ENCODE measurements at regions not wholly inside any gene's neighbourhood (a gene's known extent, or its start where the extent isn't known, plus 50 kb on each side); places are given as distances from the start of the nearest gene placed in this dataset.
"Not testable (repeated sequence)": the region's sequence is repeated elsewhere in the genome, so short reads cannot be mapped to it uniquely, and the experiment has no call there.

DNA sequence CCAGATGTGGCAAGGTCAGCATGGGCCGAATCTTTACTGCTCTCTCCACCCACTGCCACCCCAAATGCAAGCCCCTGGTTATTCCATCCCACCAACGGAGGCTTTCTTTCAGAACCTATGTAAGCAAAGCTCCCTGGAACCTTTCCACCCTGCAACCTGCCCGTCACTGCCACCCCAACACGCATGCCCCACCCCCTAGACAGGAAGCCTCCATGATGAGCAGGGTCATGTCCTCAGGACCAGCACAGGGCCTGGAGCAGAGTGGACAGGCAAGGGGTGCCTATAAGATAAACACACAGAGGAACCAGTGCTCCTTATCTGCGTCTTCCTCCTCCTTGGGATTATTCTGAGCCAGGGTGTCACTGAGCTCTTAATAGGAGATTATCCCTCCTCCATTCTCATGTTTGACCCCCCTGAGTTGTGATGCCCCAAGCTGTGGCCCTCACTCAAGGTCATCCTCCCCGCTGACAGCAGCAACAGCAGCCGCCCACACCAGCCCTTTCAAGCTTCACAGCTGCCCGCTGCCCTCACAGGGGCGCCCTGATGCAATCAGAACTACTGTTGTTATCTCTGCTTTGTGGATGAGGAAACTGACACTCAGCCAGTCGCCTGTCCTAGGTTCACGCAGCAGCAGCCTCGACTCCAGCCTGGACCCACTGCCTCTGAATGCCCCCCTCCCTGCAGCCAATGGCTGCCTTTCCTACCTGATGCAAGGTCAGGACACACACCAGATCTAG lies 647.3 kb downstream of the TBC1D22A start:
- DNase-seq (ENCODE audit: low read depth, low spot score): no peak

DNA sequence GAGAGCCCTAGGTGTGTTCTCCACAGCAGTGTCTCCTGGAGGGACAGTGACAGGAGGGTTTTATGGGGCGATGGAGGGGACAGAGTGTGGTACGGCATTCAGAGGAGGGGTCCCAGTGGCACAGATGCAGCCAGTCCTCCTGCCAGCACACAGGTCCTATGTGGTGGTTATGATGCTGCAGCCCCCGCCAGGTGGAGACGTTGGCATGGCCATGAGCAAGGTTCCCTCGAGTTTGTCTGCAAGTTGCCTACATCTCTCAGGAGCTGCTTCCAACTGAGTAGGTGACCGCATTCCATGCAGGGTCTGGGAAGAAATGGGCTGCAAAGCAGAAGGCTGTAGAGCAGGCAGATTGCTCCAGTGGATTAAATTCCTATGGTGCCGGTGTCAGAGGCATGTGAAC lies 646.0 kb downstream of the TBC1D22A start:
- no peak for DNase-seq (ENCODE audit: low read depth, low spot score)

DNA sequence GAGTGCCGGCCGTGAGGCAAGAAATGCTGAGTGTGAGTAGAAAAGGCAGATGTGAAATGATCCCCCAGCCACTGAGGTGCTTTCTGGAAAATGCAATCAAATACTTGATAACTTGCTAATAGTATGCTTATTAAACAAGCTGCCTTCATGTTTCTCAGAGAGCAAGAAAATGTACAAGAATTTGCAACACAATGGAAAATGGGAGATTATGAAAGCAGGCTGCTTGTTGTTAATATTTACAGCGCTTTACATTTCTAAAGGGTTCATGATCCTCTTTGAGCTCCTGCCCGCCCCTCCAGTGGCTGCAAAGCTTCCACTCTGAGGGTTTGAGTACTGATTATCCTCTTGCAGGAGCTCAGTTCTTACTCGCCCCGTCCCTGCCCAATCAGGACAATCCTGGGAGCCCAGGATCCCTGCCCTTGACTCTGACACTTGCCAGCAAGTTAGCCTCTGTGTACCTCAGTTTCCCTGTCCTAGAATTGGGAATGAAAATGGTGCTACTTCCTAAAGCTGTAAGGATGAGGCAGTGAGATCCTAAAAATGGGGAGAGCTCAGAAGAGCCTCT lies 645.1 kb downstream of the TBC1D22A start:
- no peak for DNase-seq (ENCODE audit: low read depth, low spot score)

DNA sequence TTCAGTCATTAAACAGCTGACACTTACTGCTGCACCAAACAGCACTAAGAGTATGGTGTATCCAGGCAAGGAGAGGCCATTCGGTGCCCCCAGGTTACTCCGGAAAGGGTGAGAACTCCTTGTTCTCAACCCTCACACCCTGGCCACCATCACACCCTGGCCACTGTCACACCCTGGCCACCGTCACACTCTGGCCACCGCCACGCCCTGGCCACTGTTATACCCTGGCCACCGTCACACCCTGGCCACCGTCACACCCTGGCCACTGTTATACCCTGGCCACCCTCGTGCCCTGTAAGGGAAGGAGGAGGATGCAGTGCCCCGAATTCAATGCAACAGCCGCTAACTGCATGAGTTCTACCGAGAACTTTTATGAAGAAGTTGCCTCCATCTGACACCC lies 644.4 kb downstream of the TBC1D22A start:
- no peak for DNase-seq (ENCODE audit: low read depth, low spot score)

DNA sequence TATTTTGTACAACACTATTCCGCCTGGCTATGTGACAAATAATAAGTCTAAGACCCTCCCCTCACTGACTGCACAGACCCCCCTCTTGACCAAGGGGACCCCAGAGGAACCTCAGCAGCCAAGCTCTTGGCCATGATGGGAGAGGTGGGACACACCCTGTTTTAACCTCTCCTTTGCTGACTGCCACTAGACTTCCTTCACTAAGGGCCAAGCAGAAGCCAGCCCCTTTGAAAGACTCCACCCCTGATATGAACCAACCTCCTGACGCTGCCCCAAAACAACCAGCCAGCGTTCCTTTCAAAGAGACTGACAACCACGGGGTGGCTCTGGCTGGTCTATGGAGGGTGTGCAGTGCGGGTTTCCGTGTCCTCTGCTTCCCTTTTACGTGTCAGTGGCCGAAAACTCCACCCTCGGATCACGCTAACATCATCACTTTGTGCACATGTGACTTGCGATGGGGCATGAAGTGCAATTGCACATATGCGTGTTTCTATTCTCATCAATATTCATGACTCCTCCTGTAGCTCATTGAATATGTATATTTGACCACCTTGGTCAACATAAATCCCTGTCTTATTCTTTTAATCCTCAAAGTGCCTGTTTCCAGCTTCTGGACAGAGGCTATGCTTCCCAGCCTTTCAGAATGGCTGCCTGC lies 643.9 kb downstream of the TBC1D22A start:
- no peak for DNase-seq (ENCODE audit: low read depth, low spot score)

DNA sequence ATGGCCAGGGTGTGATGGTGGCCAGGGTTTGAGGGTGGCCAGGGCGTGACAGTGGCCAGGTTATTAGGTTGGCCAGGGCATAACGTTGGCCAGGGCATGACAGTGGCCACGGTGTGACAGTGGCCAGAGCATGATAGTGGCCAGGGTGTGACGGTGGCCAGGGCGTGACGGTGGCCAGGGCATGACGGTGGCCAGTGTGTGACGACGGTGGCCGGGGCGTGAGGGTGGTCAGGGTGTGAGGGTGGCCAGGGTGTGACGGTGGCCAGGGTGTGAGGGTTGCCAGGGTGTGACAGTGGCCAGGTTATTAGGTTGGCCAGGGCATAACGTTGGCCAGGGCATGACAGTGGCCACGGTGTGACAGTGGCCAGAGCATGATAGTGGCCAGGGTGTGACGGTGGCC lies 642.8 kb downstream of the TBC1D22A start:
- DNase-seq (ENCODE audit: low read depth, low spot score): not testable (repeated sequence)

DNA sequence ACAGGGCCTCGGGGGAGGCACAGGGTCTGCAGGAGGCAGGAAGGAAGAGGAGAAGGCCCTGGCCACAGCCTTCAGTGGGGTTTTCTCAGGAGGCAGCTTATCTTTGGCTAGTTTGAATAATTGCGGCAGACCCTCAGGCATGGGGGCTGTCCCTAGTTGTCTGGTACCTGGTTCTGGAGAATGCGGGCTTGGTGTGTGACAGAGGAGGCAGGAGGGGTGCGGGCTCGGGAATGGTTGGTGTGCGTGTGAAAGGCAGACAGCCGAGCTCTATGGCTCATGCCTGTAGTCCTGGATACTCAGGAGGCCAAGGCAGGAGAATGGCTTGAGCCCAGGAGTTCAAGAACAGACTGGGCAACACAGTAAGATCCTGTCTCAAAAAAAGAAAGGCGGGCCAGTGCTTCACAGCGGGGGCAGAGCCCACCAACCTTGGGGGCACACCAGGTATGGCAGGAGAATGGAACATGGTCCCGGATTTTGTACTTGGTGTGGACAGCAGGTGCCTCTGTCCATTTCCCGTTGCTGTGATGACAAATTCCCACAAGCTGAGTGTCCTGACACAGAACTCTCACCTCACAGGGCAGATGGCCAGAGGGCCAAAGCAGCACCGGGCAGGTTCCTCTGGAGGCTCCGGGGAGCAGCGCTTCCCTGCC lies 640.6 kb downstream of the TBC1D22A start:
- no peak for DNase-seq (ENCODE audit: low read depth, low spot score)

DNA sequence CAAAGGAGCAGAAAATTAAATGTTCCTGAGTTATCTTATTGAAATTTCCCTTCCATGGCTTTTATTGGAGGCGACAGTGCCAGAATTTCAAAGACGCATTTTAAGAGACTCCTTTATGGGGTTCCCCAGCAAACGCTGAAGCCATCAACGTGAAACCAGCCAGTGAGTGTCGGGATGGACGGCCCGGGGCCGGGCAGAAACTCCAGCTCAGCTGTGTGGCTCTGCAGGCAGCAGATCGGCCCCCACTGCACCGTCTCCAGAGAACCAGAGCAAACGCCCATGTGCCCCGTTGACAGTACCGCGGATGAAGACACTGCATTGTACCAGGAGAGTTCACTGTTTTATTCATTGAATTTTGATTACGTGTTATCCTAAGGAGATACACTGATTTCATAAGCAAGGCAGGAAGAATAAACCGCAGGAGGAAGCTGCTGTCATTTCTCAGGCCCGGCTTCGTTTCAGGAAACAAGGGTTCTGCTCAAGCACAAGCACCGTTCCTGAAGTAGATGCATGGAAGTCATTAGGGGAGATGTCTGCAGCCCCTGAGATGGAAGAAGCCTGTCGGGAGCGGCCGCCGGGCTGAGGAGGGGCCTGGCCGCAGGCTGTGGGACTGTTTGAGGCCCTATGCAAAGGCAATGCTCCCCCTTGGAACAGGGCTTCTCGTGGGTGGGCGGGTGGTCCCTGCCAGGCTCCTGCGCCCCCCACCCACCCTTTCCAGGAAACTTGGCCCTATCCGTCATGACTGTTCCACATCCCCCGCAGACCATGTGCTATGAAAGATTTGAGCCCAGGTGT lies 639.7 kb downstream of the TBC1D22A start:
- DNase-seq (ENCODE audit: low read depth, low spot score): no peak

DNA sequence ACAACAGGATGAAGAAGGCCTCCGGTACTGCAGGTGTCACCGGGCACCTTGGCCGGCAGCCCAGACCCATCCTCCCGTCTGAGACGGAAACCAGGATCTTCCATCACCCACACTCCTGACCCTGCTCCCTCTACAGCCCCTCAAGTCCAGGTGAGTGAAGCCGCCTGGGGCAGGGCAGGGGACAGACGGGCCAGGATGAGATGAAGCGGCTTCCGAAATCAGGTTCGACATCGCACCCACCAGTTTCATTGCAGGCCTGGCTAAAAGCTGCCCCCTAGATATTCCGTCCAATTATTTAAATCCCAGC lies 639.1 kb downstream of the TBC1D22A start:
- DNase-seq (ENCODE audit: low read depth, low spot score): no peak

DNA sequence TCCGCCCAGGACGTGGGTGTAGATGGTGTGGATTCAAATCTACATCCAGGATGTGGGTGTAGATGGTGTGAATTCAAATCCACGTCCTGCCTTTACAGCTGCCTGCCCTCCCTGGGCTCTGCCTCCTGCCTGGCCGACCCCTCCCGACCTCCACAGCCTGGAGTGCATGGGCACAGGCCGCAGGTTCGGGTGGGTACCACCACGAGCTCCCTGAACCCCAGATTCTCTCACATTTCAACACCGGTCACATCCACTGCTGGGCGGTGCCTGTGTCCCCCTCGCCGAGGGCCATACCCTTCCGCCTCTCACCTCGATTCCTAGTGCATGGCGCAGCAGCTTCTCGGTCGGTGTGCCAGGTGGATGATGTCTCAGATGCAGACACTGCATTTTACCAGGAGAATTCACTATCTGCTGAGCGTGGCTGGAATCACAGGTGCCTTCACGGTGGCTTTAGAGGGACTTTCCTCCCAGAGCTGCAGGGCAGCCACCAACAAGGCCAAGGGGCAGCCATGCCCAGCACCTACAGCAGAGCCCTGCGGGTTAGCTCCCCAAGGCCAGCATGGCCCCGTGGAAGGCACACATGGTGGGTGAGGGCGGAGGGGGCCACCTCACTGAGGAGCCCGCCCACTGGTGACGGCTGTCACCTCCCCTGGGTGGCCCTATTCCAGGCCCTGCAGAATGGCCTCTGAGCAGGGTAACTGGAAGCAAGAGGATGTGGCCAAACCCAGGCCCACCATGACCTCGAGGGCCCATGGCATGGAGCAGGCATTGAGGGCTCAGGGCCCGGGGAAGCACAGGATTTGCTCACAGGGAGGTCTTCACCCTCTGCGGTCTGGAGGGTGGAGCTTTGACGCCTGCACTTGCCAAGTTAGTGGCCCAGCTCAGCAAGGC lies 638.5 kb downstream of the TBC1D22A start:
- no peak for DNase-seq (ENCODE audit: low read depth, low spot score)

DNA sequence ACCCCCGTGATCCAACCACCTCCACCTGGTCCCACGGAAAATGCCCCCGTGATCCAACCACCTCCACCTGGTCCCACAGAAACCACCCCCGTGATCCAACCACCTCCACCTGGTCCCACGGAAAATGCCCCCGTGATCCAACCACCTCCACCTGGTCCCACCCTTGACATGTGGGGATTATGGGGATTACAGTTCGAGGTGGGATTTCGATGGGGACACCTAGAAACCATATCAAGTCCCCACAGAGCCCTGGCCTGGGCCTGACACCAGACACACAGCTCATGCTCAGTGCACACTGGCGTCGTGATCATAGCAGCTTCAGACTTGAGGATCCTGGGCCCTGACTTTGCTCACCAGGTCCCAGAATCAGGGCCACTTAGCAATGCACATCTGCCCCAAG lies 637.7 kb downstream of the TBC1D22A start:
- not testable (repeated sequence) for DNase-seq (ENCODE audit: low read depth, low spot score)

DNA sequence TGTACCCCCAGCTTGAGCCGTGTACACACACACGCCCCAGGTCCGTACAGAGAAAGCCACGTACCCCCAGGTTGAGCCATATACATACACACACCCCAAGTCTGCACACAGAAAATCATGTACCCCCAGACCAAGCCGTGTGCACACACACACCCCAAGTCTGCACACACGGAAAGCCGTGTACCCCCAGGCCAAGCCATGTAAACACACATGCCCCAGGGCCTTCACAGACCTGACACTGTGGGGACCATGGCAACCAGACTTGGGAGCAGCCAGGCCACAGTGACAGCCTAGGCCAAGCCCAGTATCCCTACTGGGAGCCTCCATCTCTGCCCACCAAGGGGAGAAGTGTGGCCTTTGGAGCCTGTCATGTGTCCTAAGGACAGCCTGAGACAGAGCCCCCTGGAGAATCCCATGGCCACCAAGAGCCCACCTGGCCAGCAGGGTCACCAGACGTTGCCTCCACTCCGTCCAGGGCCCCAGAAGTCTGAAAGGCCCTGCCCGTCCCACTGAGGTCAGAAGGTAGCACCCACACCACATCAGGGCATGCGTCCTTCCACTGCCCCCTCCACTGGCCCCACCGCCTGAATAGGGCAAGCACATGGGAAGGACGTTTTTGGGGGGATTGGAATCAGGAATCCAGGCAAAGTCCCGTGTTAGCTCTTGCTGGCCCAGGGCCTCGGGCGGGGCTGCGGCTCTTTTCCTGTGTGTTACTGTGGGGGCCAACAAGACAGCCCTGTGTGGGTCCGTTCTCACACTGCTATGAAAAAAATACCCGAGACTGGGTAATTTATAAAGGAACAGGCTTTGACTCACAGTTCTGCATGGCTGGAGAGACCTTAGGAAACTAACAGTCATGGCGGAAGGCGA lies 636.7 kb downstream of the TBC1D22A start:
- DNase-seq (ENCODE audit: low read depth, low spot score): no peak

DNA sequence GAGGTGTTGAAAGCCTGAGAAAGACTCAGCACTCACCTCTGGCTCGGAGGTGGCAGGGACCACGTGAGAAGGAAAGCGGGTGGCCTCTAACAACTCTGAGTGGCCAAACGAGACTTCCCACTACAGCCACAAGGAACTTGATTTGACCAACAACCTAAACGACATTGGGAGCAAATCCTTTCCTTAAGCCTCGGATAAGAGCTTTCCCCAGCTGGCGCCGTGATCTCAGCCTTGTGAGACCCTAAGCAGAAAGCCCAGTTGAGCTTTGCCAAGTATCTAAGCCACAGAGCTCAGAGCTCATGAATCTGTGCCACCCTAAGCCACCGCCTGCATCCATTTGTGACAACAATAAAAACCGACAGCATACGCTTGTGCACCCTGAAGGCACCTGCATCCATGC lies 636.0 kb downstream of the TBC1D22A start:
- DNase-seq (ENCODE audit: low read depth, low spot score): no peak

DNA sequence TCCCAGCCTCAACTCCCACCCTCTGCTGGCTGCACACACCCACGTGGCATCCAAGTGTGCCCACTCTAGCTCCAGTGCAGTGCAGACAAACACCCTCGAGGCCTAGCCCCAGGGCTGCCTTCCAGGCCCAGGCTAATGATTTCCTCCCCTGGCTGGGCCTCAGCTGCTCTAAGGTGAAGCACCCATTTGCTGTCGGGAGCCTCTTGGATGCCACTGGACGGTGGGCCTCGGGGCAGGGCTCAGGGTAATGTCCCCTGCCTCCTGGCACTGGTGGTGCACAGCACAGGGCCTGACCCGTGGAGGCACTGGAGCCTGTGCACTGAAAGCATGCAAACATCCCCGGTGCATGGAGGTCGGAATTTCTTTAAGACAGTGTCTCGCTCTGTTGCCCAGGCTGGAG lies 635.2 kb downstream of the TBC1D22A start:
- DNase-seq (ENCODE audit: low read depth, low spot score): no peak

DNA sequence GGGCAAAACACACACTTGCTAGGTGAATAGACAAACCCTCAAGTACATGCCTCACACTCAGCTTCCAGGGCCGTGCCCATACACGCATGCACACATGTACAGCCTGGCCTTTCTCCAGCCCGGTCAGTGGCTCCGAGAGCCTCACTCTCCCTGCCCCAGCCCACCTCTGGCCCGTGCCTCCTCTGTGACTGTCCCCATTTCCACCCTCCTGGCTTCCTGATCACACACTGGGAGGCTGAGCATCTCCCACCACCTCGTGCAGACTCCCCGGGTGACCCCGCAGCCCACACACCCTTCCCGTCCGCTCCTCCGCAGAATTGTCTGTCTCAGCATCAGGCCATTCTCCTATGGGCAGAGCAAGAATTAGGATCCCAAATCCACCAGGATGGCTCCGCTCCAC lies 634.1 kb downstream of the TBC1D22A start:
- DNase-seq (ENCODE audit: low read depth, low spot score): no peak

DNA sequence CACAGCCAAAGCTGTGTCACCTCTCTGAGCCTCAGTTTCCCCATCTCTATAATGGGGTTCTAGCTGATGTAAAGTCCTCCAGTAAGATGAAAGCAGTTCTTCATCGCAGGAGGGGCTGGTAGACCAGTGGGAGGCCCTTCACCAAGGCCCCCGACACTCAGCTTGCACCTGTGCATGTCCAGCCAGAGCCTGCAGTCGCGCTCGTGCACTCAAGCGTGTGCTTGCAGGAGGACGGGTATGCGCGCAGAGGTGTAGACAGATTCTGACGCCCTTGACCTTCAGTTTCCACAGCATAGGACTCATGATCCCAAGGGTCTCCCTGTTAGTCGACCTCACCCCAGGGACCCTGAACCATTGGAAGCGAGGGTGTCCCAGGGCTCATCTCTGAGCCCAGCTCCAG lies 633.7 kb downstream of the TBC1D22A start:
- no peak for DNase-seq (ENCODE audit: low read depth, low spot score)

DNA sequence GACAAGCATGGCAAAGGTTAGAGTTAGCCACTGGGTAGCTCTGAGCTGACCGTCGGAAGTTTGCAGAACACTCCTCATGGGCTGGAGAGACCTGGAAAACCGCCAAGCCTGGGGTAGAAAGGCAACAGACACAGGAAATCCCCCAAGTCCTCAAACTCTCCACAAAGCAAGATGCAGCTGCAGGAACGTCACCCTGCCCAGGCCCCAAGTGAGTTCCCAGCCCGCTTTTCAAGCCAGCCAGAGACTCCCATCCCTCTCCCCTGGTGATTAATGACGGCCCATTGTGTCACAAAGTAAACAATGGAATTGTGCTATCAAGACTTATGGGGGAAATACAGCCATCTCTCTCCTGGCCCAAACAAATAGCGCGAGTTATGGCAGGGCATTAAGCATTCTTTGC lies 633.0 kb downstream of the TBC1D22A start:
- DNase-seq (ENCODE audit: low read depth, low spot score): no peak

DNA sequence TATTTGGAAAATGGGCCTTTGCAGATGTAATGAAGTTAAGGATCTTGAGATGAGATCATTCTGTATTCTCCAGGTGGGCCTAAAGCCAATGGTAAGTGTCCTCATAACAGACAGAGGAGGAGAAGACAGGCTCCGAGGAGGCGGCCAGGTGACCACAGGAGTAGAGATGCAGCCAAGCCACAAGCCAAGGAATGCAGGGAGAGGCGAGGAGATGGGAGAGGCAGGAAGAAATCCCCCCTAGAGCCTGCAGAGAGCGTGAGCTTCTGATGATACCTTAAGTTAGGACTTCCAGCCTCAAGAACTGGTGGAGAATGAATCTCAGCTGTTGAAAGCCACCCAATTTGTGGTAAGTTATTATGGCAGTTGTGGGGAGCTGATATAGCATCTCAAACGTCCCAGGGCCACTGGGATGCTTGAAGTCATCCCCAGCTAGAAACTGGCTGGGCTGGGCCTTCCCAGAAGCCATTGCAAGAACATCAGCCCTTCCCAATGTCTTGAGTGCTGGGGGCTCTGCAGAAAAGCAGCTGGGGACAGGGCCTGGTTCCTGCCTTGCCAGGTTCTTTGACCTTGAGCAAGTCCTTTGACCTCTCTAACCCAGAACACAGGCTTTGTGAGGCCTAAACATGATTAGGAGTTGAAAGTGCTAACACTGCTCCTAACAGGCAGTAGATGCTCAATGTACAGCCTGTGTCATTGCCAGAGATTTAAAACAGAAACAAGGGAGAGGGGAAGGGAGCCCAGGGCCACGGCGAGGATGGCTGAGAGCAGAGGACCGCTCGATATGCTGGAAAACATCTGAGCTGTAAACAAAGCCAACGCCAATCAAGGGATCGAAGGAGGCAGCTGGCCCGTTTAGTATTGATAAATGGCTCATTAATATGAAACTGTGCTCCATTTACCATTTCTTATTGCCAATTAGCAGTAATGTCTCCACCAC lies 632.3 kb downstream of the TBC1D22A start:
- no peak for DNase-seq (ENCODE audit: low read depth, low spot score)

DNA sequence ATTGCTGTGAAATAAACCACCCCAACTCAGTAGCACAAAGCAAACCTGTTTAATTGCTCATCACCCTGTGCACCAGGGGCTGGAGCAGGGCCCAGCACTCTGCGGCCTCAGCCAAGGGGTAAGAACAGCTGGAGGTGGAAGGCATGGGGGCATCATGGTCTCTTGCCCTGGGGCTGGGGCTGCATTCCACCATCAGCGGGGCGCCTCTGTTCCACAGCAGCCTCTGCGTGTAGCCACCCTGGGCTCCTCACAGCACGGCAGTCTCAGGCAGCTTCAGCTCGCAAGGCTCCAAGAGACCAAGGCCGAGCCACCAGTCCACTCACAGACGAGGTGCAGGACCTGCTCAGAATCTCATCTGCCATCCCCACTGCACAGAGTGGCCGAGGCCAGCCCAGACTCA lies 630.7 kb downstream of the TBC1D22A start:
- DNase-seq (ENCODE audit: low read depth, low spot score): no peak
